ENCODE measurements at regions not wholly inside any gene's neighbourhood (a gene's known extent, or its start where the extent isn't known, plus 50 kb on each side); places are given as distances from the start of the nearest gene placed in this dataset.
"Not testable (repeated sequence)": the region's sequence is repeated elsewhere in the genome, so short reads cannot be mapped to it uniquely, and the experiment has no call there.

GRCh38 chr12:96108941-96109340 lies 73.6 kb upstream of the LTA4H start:
- TF ChIP-seq CTCF, POLR2AphosphoS5 (IDR thresholded peaks at IDR 0.05): not testable (repeated sequence)
